ENCODE measurements at regions not wholly inside any gene's neighbourhood (a gene's known extent, or its start where the extent isn't known, plus 50 kb on each side); places are given as distances from the start of the nearest gene placed in this dataset.

DNA sequence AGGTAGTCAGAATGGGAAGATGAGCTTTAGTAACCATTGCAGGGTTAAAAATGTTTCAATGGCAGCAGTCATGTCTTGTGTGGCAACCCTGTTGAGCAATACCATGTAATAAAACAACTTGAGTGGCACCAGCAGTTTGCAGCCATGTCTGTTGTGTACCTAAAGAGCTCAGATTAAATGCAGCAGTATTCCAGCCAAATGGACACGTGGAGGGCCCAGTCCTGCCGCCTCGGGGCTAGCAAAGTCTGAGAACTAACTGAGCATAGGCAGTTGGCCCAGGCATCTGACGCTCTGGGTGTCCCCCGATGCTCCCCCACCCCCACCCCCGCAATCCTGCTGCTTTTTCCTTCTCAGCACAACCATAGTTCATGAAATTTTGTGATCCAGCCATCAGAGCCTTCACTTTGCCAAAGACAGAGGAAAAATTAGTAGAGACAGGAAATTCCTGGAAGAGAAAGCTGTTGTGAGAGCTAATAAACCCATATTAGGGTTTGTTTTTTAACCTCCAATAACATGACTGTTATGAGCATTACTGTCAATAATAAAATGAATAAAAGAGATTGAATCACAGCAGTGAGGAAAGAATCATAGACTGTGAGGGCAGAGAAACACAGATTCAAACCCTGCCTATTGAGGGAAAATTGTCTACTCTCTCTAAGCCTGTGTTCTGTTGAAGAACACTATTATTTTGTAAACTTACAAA lies 220.6 kb upstream of the RHOBTB1 start:
- peak; percentile 5 for DNase-seq (ENCODE audit: low read depth)
- TF ChIP-seq, protein P1, sequence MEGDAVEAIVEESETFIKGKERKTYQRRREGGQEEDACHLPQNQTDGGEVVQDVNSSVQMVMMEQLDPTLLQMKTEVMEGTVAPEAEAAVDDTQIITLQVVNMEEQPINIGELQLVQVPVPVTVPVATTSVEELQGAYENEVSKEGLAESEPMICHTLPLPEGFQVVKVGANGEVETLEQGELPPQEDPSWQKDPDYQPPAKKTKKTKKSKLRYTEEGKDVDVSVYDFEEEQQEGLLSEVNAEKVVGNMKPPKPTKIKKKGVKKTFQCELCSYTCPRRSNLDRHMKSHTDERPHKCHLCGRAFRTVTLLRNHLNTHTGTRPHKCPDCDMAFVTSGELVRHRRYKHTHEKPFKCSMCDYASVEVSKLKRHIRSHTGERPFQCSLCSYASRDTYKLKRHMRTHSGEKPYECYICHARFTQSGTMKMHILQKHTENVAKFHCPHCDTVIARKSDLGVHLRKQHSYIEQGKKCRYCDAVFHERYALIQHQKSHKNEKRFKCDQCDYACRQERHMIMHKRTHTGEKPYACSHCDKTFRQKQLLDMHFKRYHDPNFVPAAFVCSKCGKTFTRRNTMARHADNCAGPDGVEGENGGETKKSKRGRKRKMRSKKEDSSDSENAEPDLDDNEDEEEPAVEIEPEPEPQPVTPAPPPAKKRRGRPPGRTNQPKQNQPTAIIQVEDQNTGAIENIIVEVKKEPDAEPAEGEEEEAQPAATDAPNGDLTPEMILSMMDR (conservative IDR thresholded peaks at IDR 0.05; ENCODE audit: low read depth, low read length), result no peak
- H3K4me3 ChIP-seq (ENCODE audit: low read depth, low read length), result no peak overlapping the region

DNA sequence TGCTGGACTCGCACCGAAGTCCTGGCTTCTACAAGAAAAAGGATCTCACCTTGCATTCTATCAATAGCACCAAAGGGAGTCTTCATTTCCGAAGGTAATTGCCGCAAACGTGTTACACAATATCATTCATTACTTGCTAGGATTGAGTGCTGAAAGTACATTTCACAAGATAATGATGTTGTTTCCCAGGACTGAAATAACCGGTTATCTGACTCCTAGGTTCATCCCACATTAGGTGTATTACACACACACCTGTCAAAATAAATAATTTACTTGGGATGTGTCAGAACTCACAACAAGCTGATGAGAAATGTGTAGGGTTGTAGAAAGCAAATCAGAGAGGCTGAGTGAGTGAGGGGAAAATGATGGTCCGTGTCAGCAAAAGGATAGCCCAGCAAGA lies 219.4 kb upstream of the RHOBTB1 start:
- TF ChIP-seq, protein P1 (conservative IDR thresholded peaks at IDR 0.05; ENCODE audit: low read depth, low read length), result no peak
- H3K4me3 ChIP-seq (ENCODE audit: low read depth, low read length), result no peak overlapping the region
- no peak for DNase-seq (ENCODE audit: low read depth)

DNA sequence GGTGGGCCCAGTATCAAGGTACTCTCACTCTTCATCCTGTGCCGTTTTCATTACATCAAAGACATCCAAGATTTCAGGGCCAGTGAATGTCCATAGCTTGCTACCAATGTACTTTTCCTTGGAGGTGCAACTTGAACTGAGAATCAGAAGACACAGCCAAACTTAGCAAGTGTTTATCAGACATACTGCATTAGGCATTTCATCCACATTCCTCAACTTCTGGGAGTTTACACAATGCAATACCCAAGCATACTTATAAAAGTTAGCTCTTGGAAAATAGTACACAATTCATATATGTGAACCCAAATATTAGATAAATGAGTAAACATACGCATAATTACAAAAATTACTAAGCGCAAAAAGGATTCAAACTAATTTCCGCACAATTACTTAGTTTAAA lies 216.3 kb upstream of the RHOBTB1 start:
- TF ChIP-seq, protein P1 (conservative IDR thresholded peaks at IDR 0.05; ENCODE audit: low read depth, low read length), result no peak
- peak; percentile 39 for DNase-seq (ENCODE audit: low read depth)
- H3K4me3 ChIP-seq (ENCODE audit: low read depth, low read length), result no peak overlapping the region

DNA sequence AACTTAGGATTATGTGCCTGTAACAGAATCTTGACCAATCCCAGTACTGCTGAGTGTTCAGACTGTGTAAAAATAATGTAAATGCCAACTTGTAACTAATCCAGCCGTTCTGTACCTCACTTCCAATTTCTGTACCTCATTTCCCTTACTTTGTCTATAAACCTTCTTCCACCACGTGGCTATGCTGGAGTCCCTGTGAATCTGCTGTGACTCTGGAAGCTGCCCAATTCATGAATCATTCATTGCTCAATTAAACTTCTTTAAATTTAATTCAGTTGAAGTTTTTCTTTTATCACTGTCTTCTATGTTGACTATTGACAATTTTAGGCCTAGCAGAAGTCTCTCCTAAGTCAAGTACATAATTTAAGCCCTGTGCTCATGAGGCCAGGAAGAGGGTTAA lies 215.3 kb upstream of the RHOBTB1 start:
- no peak overlapping the region for H3K4me3 ChIP-seq (ENCODE audit: low read depth, low read length)
- TF ChIP-seq, protein P1 (conservative IDR thresholded peaks at IDR 0.05; ENCODE audit: low read depth, low read length), result no peak
- DNase-seq (ENCODE audit: low read depth), result peak; percentile 43

DNA sequence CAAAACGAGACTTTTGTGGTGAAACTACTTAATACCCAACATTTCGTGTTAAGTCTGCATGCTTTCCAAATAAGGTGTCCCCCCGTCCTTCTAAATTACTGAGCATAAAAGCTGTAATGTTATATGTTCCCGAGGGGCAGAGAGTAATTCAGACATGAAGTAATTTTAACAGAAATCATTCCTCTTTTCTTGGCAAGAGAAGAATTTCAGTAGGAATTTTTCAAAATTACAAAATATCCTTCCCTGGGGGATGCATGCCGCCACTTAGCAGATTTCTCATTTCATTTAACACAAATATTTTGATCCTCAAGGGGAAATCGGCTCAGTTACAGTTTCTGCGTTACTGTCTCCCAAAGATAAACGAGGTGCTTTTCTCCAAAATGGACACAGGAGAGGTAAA lies 213.2 kb upstream of the RHOBTB1 start:
- H3K4me3 ChIP-seq (ENCODE audit: low read depth, low read length), result no peak overlapping the region
- DNase-seq (ENCODE audit: low read depth), result peak; percentile 21
- TF ChIP-seq, protein P1 (conservative IDR thresholded peaks at IDR 0.05; ENCODE audit: low read depth, low read length), result no peak

DNA sequence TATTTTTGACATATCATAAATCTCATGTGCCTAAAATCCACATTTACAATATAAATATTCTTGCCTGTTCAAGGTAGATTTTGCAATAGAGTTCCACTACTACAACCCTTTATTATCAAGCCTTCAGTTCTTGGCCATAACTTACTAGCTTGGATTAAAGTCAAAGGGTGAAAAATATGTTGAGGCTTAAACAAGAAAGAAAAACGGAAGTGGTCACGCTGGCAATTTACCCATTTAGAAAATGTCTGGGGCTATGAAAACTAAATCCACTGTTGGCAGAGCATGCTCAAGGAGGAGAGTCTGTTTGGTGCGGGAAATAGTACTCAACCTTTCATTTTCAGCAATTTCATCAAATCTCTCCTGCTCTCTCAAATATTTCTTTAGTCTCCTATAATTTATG lies 209.8 kb upstream of the RHOBTB1 start:
- TF ChIP-seq, protein P1 (conservative IDR thresholded peaks at IDR 0.05; ENCODE audit: low read depth, low read length), result no peak
- no peak overlapping the region for H3K4me3 ChIP-seq (ENCODE audit: low read depth, low read length)
- no peak for DNase-seq (ENCODE audit: low read depth)

DNA sequence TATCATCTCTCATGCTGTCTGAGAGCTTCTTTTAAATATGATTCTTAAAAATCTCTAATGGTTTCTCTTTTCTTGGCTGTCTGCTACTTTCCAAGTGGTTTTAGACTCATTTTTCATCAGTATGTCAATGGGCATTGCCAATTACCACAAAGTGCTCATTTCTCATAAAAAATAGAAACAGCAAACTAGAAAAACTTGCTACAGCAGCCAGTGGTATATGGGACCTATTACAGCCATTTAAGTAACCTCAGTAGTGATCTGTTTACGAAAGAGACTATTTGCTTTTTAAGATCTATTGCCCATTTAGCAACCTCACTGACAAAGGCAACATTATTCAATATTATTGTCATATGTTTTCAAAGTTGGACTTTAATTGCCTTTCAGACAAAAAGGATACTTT lies 207.1 kb upstream of the RHOBTB1 start:
- TF ChIP-seq, protein P1 (conservative IDR thresholded peaks at IDR 0.05; ENCODE audit: low read depth, low read length), result no peak
- DNase-seq (ENCODE audit: low read depth), result no peak
- H3K4me3 ChIP-seq (ENCODE audit: low read depth, low read length), result no peak overlapping the region

All from choroid plexus epithelial cell (primary cell).